Right kidney (tissue), 1 donor: ENCODE measurements at regions not wholly inside any gene's neighbourhood (a gene's known extent, or its start where the extent isn't known, plus 50 kb on each side); places are given as distances from the start of the nearest gene placed in this dataset.

Experiments
- DNase-seq: peaks from one replicate; pipeline ENCODE4 v3.0.0-alpha.2; 2016

DNA sequence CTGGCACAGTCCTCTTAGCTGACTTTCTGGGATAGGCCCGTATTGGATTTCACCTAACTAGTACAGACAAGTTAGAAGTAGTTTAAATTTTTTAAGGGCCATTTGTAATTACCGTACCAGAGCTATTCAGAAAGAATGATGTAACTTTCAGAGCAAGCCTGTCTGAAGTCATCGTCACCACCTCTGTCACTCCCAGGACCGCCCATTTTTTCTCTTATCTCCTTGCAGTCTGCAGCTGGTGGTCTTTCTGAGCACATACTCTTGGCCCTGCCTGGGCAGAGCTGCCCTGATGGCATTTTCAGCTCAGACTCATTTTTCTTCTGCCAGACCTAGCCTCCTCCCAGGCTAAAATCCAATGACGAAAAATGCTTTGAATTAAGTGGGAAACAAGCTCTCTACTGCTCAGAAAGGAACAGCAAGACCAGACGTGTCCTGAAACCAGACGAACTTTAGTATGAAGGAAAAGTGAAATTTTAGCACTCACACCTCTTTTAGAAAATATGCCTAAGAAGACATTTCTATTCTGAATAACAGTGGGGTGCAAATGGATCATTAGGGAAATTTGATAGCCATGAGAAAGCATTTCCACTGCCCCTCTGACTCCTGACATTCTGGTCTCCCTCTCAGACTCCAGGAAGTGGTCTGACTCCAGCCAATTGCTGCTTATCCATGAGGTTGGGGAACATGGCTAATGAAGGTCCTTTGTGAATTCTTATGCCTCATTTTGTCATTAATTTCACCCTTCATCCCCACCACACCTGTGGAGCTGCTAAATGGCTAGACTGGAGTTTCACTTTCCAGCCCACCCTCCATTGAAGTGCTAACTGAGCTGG is 162.4 kb upstream of the GYPA start:
- DNase-seq: no peak

- DNase-seq: no peak
Observed at GRCh38 chr4:144304025-144304424, 163.5 kb upstream of the GYPA start.

GRCh38 chr4:144310535-144310934 is 170.0 kb upstream of the GYPA start:
- no peak for DNase-seq

GRCh38 chr4:144313370-144313769 is 172.9 kb upstream of the GYPA start:
- DNase-seq: no peak

DNA sequence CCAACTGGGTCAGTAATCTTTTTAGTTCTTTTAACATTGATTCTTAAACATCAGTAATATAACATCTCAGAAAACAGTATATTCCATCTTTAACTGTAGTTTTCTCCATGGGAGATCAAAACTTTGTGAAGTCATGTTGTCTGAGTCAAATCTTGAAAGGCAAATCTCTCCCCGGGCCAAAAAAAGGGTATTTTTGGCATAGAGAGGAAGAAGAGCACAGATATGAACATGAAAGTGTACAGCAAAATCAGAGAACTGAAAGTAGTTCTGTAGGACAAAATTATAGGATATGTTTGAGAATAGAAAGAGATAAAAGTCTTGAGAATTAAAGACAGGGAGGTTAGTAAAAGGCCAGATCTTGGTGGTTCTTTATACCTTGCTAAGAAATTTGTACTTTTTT is 176.4 kb upstream of the GYPA start:
- no peak for DNase-seq

GRCh38 chr4:144318797-144319196 is 178.3 kb upstream of the GYPA start:
- no peak for DNase-seq

DNA sequence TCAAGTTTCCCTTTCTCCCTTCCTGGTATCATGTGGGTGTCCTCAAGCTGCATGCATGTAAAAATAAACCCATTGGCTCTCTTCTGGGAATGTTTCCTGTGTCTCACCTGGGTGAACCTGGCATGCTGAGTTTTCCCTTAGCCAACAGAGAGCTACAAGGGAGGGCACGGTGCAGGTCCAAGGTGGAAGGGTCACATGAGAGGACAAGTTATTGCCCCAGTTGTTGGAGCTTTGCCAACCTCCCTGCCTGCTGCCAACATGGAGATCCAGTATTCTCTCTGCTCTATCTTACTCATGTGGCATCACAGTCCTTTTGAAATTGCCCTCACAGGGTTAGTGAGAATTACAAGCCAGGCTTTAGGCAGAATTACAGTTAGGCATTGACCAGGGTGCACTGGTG is 196.1 kb upstream of the GYPA start:
- DNase-seq: no peak

GRCh38 chr4:144338148-144338547 is 197.6 kb upstream of the GYPA start:
- no peak for DNase-seq

DNA sequence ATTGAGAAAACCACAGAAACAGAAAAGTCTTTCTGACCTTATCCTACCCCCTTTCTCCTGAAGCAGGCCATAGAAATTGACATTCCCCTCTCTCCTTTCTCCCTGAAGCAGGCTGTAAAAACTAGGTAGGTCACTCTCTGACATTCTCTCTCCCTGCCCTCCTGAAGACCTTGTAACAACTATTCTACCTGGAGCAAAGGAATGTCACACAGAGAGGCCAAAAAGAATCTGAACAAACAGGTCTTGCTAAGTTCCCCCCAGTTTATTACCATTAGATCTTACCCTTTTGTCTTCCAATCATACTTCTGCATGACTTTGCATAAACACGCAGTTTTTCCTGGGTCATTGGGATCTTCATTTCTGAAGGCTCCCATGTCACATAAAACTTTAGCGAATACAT is 198.3 kb upstream of the GYPA start:
- no peak for DNase-seq

DNA sequence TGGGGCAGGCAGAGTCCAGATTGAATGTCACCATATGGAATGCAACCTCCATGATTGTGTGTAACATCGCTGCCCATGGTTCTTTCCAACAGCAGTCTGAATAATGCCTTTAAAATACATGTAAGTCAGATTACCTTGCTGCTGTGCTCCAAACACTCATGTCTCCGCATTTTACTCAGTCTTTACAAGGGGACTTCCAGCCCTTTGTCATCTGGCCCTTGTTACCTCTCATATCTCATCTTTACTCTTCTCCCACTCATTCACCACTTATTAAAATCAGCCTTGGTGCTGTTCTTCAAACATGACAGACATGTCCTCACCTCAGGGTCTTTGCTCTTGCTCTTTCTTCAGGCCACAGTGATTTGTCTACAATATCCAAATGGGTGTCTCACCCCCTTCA is 200.4 kb upstream of the GYPA start:
- DNase-seq: no peak

- no peak for DNase-seq
Observed at GRCh38 chr4:144342949-144343760, 202.6 kb upstream of the GYPA start.

DNA sequence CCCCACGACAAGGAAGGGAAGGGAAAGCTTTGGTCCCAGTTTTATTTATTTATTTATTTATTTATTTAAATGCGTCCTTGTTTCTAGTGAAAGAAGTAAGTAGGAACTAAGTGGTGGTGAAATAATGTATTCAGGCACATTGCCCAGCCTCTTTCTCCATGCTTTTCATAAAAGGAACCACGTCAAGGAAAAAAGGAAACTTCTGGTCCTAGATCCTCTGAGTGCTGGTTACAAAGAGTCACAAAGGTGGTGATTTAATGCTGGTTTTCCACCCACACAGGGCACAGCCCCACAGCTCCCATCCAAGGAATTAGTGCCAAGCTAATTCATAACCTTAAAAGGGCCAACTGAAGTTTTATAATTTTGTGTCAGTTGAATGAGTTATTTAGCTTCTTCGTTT is 206.6 kb upstream of the GYPA start:
- DNase-seq: no peak

DNA sequence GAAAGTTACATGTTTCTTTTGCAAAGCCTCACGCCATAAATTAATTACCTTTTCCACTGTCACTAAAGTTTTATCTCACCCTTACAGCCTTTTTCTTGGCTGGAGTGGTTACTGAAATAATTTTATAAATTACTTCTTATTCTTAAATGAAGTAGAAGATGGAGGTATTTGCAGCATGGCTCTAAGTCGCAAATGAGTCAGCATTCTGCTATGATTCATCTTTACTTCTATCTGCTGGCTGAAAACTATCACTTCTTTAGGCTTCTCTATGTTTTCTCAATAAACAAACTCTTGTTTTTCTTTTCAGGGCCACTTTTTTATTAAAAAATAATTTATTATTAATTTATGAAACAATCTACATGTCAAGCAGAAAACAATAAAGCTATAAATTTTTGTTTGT is 210.2 kb upstream of the GYPA start:
- DNase-seq: no peak

GRCh38 chr4:144351306-144351705 is 210.8 kb upstream of the GYPA start:
- DNase-seq: no peak

- DNase-seq: no peak
Observed at GRCh38 chr4:144353292-144353691, 212.8 kb upstream of the GYPA start.

- peak; percentile 50 for DNase-seq
Observed at GRCh38 chr4:144355811-144356757, 215.6 kb upstream of the GYPA start.

GRCh38 chr4:144356941-144357381 is 216.4 kb upstream of the GYPA start:
- peak; percentile 20 for DNase-seq

DNA sequence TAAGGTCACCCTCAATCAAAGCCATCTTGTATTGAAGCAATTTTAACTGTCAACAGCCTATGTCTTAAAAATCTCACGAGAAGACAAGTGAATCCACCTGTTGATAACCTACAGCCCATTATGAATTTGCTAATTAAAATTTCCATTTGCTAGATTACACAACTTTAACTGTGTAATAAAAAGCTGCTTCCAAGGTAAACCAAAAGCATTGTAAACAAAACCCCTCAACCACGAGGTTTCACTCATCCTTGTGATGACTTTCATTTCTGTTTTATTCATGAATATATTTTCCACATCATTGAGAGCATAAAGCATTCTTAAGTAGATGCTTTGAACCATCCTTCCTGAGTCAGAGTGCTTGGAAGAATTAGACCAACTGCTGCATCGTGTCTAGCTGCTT is 217.5 kb upstream of the GYPA start:
- no peak for DNase-seq

- no peak for DNase-seq
Observed at GRCh38 chr4:144360146-144360793, 219.8 kb upstream of the GYPA start.

DNA sequence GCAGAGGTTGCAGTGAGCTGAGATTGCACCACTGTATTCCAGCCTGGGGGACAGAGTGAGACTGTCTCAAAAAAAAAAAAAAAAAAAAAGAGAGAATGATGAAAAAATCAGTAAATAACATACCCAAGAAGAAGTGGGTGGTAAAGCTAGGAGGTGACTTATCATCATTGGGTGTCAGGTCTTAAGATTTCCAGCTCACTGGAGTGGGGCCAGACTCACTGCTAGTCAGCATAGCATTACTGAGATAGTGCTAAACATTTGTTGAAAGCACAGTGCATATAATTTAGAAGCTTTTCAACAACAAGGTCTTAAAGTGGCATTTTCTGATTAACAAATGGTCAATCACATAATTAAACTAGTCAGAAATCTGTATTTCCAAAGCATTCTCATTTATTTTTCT is 221.8 kb upstream of the GYPA start:
- no peak for DNase-seq

DNA sequence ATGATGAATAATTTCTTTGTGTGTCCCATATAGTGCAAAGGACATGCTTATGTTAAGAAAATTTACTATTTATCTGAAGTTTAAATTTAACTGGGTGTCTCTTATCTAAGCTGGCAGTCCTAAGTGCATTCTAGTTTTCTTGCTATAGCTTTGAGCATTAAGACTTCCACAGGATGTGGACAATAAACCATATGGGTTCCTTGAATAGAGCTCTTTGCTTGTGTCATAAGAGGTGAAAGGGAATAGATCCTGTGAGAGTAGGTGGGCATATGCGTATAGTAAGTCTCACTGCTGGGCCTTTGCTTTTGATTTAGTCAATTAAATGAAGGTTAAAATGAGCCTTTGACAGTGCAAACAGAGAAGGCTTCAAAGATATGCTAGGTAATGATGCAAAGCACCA is 223.4 kb upstream of the GYPA start:
- no peak for DNase-seq

DNA sequence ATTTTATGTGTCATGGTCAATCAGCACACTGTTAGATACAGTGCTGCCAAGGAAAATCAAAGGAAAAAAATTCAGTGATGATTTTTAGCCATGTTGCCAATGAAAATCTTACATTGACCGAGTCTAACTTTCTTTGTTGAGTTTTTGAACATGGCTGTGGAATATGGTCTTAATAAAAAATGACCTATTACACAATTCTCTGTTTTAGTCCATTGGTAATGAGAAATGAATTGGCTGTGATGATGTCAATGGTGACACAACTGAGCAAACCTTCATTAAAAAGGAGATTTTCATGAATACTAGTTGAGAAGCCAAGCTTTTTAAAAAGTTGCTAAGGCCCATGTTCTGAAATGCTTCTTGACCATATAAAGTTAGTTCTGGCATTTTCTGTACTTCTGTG is 225.9 kb upstream of the GYPA start:
- DNase-seq: no peak
